ENCODE measurements at regions not wholly inside any gene's neighbourhood (a gene's known extent, or its start where the extent isn't known, plus 50 kb on each side); places are given as distances from the start of the nearest gene placed in this dataset.

- TF ChIP-seq EZH2 (IDR thresholded peaks at IDR 0.05; ENCODE audit: borderline replicate concordance) (no peak), CTCF (IDR thresholded peaks at IDR 0.05; ENCODE audit: poor library complexity) (no peak)
Observed at GRCh38 chr13:50451609-50452008, 391.9 kb downstream of the DLEU7 start.

All from hepatocyte (in vitro differentiated cells).